Kasumi-1 (cell line): ENCODE measurements at regions not wholly inside any gene's neighbourhood (a gene's known extent, or its start where the extent isn't known, plus 50 kb on each side); places are given as distances from the start of the nearest gene placed in this dataset.
"Not testable (repeated sequence)": the region's sequence is repeated elsewhere in the genome, so short reads cannot be mapped to it uniquely, and the experiment has no call there.

Source experiments
- DNase-seq, 2 experiments: peaks; one replicate each; lab custom pipeline; 2025; lab: John Stamatoyannopoulos, UW

- DNase-seq, result not testable (repeated sequence)
Measured at GRCh38 chr15:75792236-75792635, 51.0 kb upstream of the UBE2Q2 start.

- no peak for DNase-seq
Measured at GRCh38 chr15:75791337-75791713, 51.9 kb upstream of the UBE2Q2 start.

- DNase-seq, result no peak
Measured at GRCh38 chr15:75790631-75791336, 52.5 kb upstream of the UBE2Q2 start.

- DNase-seq, result no peak
Measured at GRCh38 chr15:75786575-75786947, 56.7 kb upstream of the UBE2Q2 start.

GRCh38 chr15:75785771-75786574 is 57.3 kb upstream of the UBE2Q2 start:
- DNase-seq, result peak in 1 of 2 experiments; percentile 5

GRCh38 chr15:75784511-75785480 is 58.5 kb upstream of the UBE2Q2 start:
- DNase-seq, result not testable (repeated sequence)

- not testable (repeated sequence) for DNase-seq
Measured at GRCh38 chr15:75783566-75783965, 59.7 kb upstream of the UBE2Q2 start.

GRCh38 chr15:75782926-75783325 is 60.3 kb upstream of the UBE2Q2 start:
- DNase-seq, result no peak

GRCh38 chr15:75780995-75781394 is 62.3 kb upstream of the UBE2Q2 start:
- DNase-seq, result not testable (repeated sequence)

- no peak for DNase-seq
Measured at GRCh38 chr15:75779504-75779903, 63.7 kb upstream of the UBE2Q2 start.

GRCh38 chr15:75776871-75777610 is 64.4 kb upstream of the CSPG4 start:
- DNase-seq, result peak; percentile 7 to 39

- DNase-seq, result no peak
Measured at GRCh38 chr15:75776065-75776423, 63.4 kb upstream of the CSPG4 start.

GRCh38 chr15:75775296-75776064 is 62.8 kb upstream of the CSPG4 start:
- DNase-seq, result no peak

- DNase-seq, result not testable (repeated sequence)
Measured at GRCh38 chr15:75773974-75774373, 61.3 kb upstream of the CSPG4 start.

- not testable (repeated sequence) for DNase-seq
Measured at GRCh38 chr15:75771054-75771453, 58.4 kb upstream of the CSPG4 start.

- DNase-seq, result no peak
Measured at GRCh38 chr15:75770131-75770530, 57.5 kb upstream of the CSPG4 start.

- not testable (repeated sequence) for DNase-seq
Measured at GRCh38 chr15:75768526-75768925, 55.9 kb upstream of the CSPG4 start.

GRCh38 chr15:75765551-75766305 is 53.1 kb upstream of the CSPG4 start:
- DNase-seq, result not testable (repeated sequence)

- DNase-seq, result not testable (repeated sequence)
Measured at GRCh38 chr15:75764845-75765550, 52.4 kb upstream of the CSPG4 start.
